GM21529 (cell line): ENCODE measurements at regions not wholly inside any gene's neighbourhood (a gene's known extent, or its start where the extent isn't known, plus 50 kb on each side); places are given as distances from the start of the nearest gene placed in this dataset.

Source experiments
- ATAC-seq: cut with Tn5 transposase; IDR thresholded peaks from one replicate; pipeline ENCODE4 v1.9.1; 2021; ENCODE audit not compliant: unreplicated experiment

GRCh38 chr3:59593380-59593779 lies 543.6 kb upstream of the CFAP20DC start:
- no peak for ATAC-seq

GRCh38 chr3:59580996-59581395 lies 531.2 kb upstream of the CFAP20DC start:
- ATAC-seq = no peak

- no peak for ATAC-seq
Measured at GRCh38 chr3:59580499-59580898, 530.7 kb upstream of the CFAP20DC start.

- ATAC-seq = no peak
Measured at GRCh38 chr3:59578129-59578528, 528.3 kb upstream of the CFAP20DC start.

GRCh38 chr3:59576606-59577005 lies 526.8 kb upstream of the CFAP20DC start:
- no peak for ATAC-seq

- peak; percentile 76 for ATAC-seq
Measured at GRCh38 chr3:59575113-59576001, 525.5 kb upstream of the CFAP20DC start.

- no peak for ATAC-seq
Measured at GRCh38 chr3:59573911-59574310, 524.1 kb upstream of the CFAP20DC start.

- ATAC-seq = no peak
Measured at GRCh38 chr3:59572106-59572505, 522.3 kb upstream of the CFAP20DC start.

GRCh38 chr3:59570806-59571205 lies 521.0 kb upstream of the CFAP20DC start:
- no peak for ATAC-seq

- no peak for ATAC-seq
Measured at GRCh38 chr3:59567661-59568060, 517.8 kb upstream of the CFAP20DC start.

- ATAC-seq = peak; percentile 98
Measured at GRCh38 chr3:59566481-59566975, 516.7 kb upstream of the CFAP20DC start.

GRCh38 chr3:59565125-59565524 lies 515.3 kb upstream of the CFAP20DC start:
- no peak for ATAC-seq

- no peak for ATAC-seq
Measured at GRCh38 chr3:59563966-59564365, 514.1 kb upstream of the CFAP20DC start.

- ATAC-seq = no peak
Measured at GRCh38 chr3:59563072-59563605, 513.3 kb upstream of the CFAP20DC start.

- ATAC-seq = no peak
Measured at GRCh38 chr3:59559721-59560435, 510.1 kb upstream of the CFAP20DC start.

- no peak for ATAC-seq
Measured at GRCh38 chr3:59558906-59559720, 509.3 kb upstream of the CFAP20DC start.

GRCh38 chr3:59555593-59556315 lies 505.9 kb upstream of the CFAP20DC start:
- no peak for ATAC-seq

GRCh38 chr3:59553076-59553475 lies 503.3 kb upstream of the CFAP20DC start:
- ATAC-seq = no peak

GRCh38 chr3:59551834-59552233 lies 502.0 kb upstream of the CFAP20DC start:
- no peak for ATAC-seq

- no peak for ATAC-seq
Measured at GRCh38 chr3:59549962-59550361, 500.1 kb upstream of the CFAP20DC start.
